H9 (cell line): ENCODE measurements at regions not wholly inside any gene's neighbourhood (a gene's known extent, or its start where the extent isn't known, plus 50 kb on each side); places are given as distances from the start of the nearest gene placed in this dataset.

Experiments used
- DNase-seq: peaks from one replicate; pipeline ENCODE4 v3.0.0-alpha.2; 2017
- H2AFZ ChIP-seq: one replicate; pipeline ENCODE4 v1.6.1; 2013; ENCODE audit warnings: mild to moderate bottlenecking, low read length, control low read depth, moderate library complexity
- H2AK5ac ChIP-seq: 2 replicates; pipeline ENCODE4 v1.6.1; 2013; ENCODE audit warnings: low read length, control low read depth, mixed read lengths; ENCODE audit not compliant: insufficient read length
- H2BK120ac ChIP-seq: one replicate; pipeline ENCODE4 v1.6.1; 2013; ENCODE audit warnings: low read depth, mild to moderate bottlenecking, low read length, control low read depth, inconsistent platforms; ENCODE audit not compliant: poor library complexity, severe bottlenecking
- H2BK12ac ChIP-seq: 2 replicates; pipeline ENCODE4 v1.6.1; 2013; ENCODE audit warnings: low read length, control low read depth, mixed read lengths, low read depth; ENCODE audit not compliant: insufficient read length
- H2BK15ac ChIP-seq: 2 replicates; pipeline ENCODE4 v1.6.1; 2013; ENCODE audit warnings: low read depth, low read length, control low read depth
- H2BK20ac ChIP-seq: one replicate; pipeline ENCODE4 v1.6.1; 2013; ENCODE audit warnings: low read depth, mild to moderate bottlenecking, low read length, control low read depth, inconsistent platforms; ENCODE audit not compliant: poor library complexity, severe bottlenecking
- H2BK5ac ChIP-seq: 2 replicates; pipeline ENCODE4 v1.6.1; 2013; ENCODE audit warnings: low read length, control low read depth, mixed read lengths; ENCODE audit not compliant: insufficient read length
- H3K14ac ChIP-seq: 2 replicates; pipeline ENCODE4 v1.6.1; 2013; ENCODE audit warnings: low read length, control low read depth; ENCODE audit not compliant: insufficient read depth
- H3K18ac ChIP-seq: 2 replicates; pipeline ENCODE4 v1.6.1; 2013; ENCODE audit warnings: low read depth, mild to moderate bottlenecking, mixed read lengths, low read length, control low read depth; ENCODE audit not compliant: insufficient read length
- H3K23ac ChIP-seq: 2 replicates; pipeline ENCODE4 v1.6.1; 2013; ENCODE audit warnings: low read length, control low read depth, mixed read lengths, low read depth; ENCODE audit not compliant: insufficient read length
- H3K23me2 ChIP-seq: 2 replicates; pipeline ENCODE4 v1.6.1; 2013; ENCODE audit warnings: low read depth, mild to moderate bottlenecking, mixed read lengths, low read length, control low read depth; ENCODE audit not compliant: insufficient read length, poor library complexity, severe bottlenecking
- H3K27ac ChIP-seq: 2 replicates; pipeline ENCODE4 v1.5.1; 2013; ENCODE audit warnings: low read length, control low read depth, mixed read lengths, low read depth; ENCODE audit not compliant: insufficient read length
- H3K27me3 ChIP-seq: 2 replicates; pipeline ENCODE4 v1.6.1; 2013; ENCODE audit warnings: low read length, control low read depth, inconsistent platforms; ENCODE audit not compliant: insufficient read depth
- H3K4ac ChIP-seq: 2 replicates; pipeline ENCODE4 v1.6.1; 2013; ENCODE audit warnings: low read depth, mild to moderate bottlenecking, control low read depth, inconsistent platforms, low read length, moderate library complexity
- H3K4me1 ChIP-seq: 2 replicates; pipeline ENCODE4 v1.6.1; 2013; ENCODE audit warnings: low read length, control low read depth, inconsistent platforms; ENCODE audit not compliant: insufficient read depth
- H3K4me2 ChIP-seq: 2 replicates; pipeline ENCODE4 v1.6.1; 2013; ENCODE audit warnings: low read length, control low read depth, mixed read lengths; ENCODE audit not compliant: insufficient read length, insufficient read depth
- H3K56ac ChIP-seq: 2 replicates; pipeline ENCODE4 v1.6.1; 2013; ENCODE audit warnings: low read depth, mild to moderate bottlenecking, mixed read lengths, low read length, control low read depth; ENCODE audit not compliant: insufficient read length
- H3K79me1 ChIP-seq: 2 replicates; pipeline ENCODE4 v1.6.1; 2013; ENCODE audit warnings: low read depth, mild to moderate bottlenecking, moderate library complexity, low read length, control low read depth, inconsistent platforms; ENCODE audit not compliant: insufficient read depth, poor library complexity, severe bottlenecking
- H3K79me2 ChIP-seq: 2 replicates; pipeline ENCODE4 v1.6.1; 2013; ENCODE audit warnings: low read length, control low read depth, inconsistent platforms; ENCODE audit not compliant: insufficient read depth
- H3K9ac ChIP-seq: 2 replicates; pipeline ENCODE4 v1.6.1; 2013; ENCODE audit warnings: low read length, control low read depth, mixed read lengths; ENCODE audit not compliant: insufficient read length; ENCODE audit errors: extremely low read depth
- H3K9me3 ChIP-seq: one replicate; pipeline ENCODE4 v1.6.1; 2013; ENCODE audit warnings: low read depth, low read length, inconsistent platforms; ENCODE audit not compliant: control insufficient read depth
- H3T11ph ChIP-seq: one replicate; pipeline ENCODE4 v1.6.1; 2013; ENCODE audit warnings: mild to moderate bottlenecking, low read length, control low read depth, inconsistent platforms
- H4K20me1 ChIP-seq: one replicate; pipeline ENCODE4 v1.6.1; 2013; ENCODE audit not compliant: control insufficient read depth, insufficient read length, insufficient read depth
- H4K5ac ChIP-seq: 2 replicates; pipeline ENCODE4 v1.6.1; 2013; ENCODE audit warnings: low read depth, mild to moderate bottlenecking, mixed read lengths, low read length, control low read depth; ENCODE audit not compliant: insufficient read length
- H4K8ac ChIP-seq: replicated peaks from 2 replicates; pipeline ENCODE4 v1.6.1; 2013; ENCODE audit warnings: low read length, control low read depth, mixed read lengths, low read depth; ENCODE audit not compliant: insufficient read length
- H4K91ac ChIP-seq: 2 replicates; pipeline ENCODE4 v1.6.1; 2013; ENCODE audit warnings: low read depth, mild to moderate bottlenecking, moderate library complexity, mixed read lengths, low read length, control low read depth; ENCODE audit not compliant: insufficient read length
- H3K27ac Mint-ChIP-seq, 3 experiments: 2 replicates in 2 of 3; 3 replicates in 1 of 3; pipeline ENCODE4 v1.8.0; 2020 to 2021; ENCODE audit warnings: mixed read lengths in 3 of 3, mild to moderate bottlenecking in 1 of 3, moderate library complexity in 1 of 3
- H3K27me3 Mint-ChIP-seq: 2 replicates; pipeline ENCODE4 v1.8.0; 2021; ENCODE audit warnings: low read depth, mild to moderate bottlenecking, moderate library complexity, mixed read lengths
- H3K36me3 Mint-ChIP-seq, 3 experiments: 2 replicates in 2 of 3; 3 replicates in 1 of 3; pipeline ENCODE4 v1.8.0; 2020 to 2021; ENCODE audit warnings: low read depth in 3 of 3, mixed read lengths in 3 of 3; ENCODE audit not compliant: insufficient read depth in 1 of 3
- H3K4me1 Mint-ChIP-seq, 2 experiments: 2 replicates each; pipeline ENCODE4 v1.8.0; 2020; ENCODE audit warnings: mixed read lengths in 2 of 2
- H3K4me3 Mint-ChIP-seq, 2 experiments: 2 replicates in 1 of 2; 3 replicates in 1 of 2; pipeline ENCODE4 v1.8.0; 2020 to 2021; ENCODE audit warnings: mild to moderate bottlenecking in 2 of 2, mixed read lengths in 2 of 2, moderate library complexity in 1 of 2
- H3K9me3 Mint-ChIP-seq, 2 experiments: 2 replicates in 1 of 2; 3 replicates in 1 of 2; pipeline ENCODE4 v1.8.0; 2020; ENCODE audit warnings: mild to moderate bottlenecking in 2 of 2, mixed read lengths in 2 of 2, moderate library complexity in 1 of 2
- CTCF ChIP-seq: fragments of 200-600 bp; sonication (generic); conservative IDR thresholded peaks from 3 replicates; pipeline ENCODE4 v1.8.0; 2021; ENCODE audit warnings: antibody characterized with exemption, mild to moderate bottlenecking
- WGBS: extraction: QIAGEN DNeasy Blood & Tissue Kit; methylation state at CpG from one replicate; pipeline ENCODE4 v1.1.7; 2013; ENCODE audit warnings: missing lambda C conversion rate, low lambda C conversion rate, mixed read lengths; ENCODE audit not compliant: insufficient read length; ENCODE audit errors: extremely low coverage; 5-methylcytosine and 5-hydroxymethylcytosine counted together

DNA sequence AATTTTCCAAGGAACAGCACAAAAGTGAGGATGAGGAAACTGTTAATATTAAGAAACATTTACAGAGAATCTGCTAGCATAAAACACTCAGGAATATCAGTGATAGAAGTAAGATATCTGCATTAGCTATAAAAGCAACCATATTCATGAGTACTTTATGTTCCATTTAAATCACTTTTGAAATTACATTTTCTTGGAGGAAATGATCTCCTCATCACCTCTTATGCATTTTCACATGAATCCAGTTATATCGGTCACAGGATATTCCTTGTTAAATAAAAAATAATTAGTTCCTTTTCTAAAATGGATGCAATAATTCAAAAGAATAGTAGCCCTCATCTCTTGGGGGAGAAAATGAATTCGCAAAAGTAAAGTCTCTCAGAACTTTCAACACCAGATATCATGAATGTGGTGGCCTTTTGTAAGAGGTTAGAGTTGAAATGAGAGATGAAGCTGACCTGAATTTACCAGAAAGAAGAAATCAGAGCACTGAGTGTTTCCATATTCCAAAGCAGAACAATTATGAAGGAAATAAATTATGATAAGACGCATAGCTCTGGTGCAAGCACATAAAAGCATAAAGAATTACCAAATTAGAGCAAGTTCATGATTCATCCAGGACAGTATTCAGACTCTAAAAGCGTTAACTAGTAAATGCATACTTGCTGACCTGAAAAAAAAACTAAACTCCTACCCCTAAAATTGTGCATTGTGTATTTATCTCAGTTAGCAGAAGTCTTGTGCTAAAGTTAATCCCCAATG, 321.9 kb upstream of the CCDC54 start:
- H3K18ac ChIP-seq, result no peak overlapping the region
- peaks cover 2 to 3% of the 10 kb centered on the region in 2 experiments; a peak in 1 of 4 replicates for H3K4me1 Mint-ChIP-seq
- H3K4me2 ChIP-seq, result no peak overlapping the region
- peaks cover 6 to 7% of the 10 kb centered on the region in 2 experiments; a peak in 4 of 5 replicates for H3K9me3 Mint-ChIP-seq
- H3K79me1 ChIP-seq, result no peaks in the 10 kb centered on the region
- H3K14ac ChIP-seq, result no peak overlapping the region
- no peak for TF ChIP-seq CTCF
- H2AFZ ChIP-seq, result no peak overlapping the region
- no peak overlapping the region for H4K8ac ChIP-seq
- H4K5ac ChIP-seq, result no peak overlapping the region
- no peak overlapping the region for H3K23ac ChIP-seq
- no peak overlapping the region for H3K4me3 Mint-ChIP-seq
- no peak overlapping the region for H3K4ac ChIP-seq
- H3T11ph ChIP-seq, result no peak overlapping the region
- no peak overlapping the region for H3K27ac Mint-ChIP-seq
- peaks cover 7 to 17% (median 13%) of the 10 kb centered on the region in 3 experiments for H3K36me3 Mint-ChIP-seq
- WGBS, result no CpG with 5 or more reads among the region's 4 CpGs
- no peaks in the 10 kb centered on the region for H3K4me1 ChIP-seq
- H4K20me1 ChIP-seq, result no peaks in the 10 kb centered on the region
- no peaks in the 10 kb centered on the region for H3K9me3 ChIP-seq
- H2BK12ac ChIP-seq, result no peak overlapping the region
- H3K79me2 ChIP-seq, result no peaks in the 10 kb centered on the region
- no peak overlapping the region for H2AK5ac ChIP-seq
- no peak overlapping the region for H3K27ac ChIP-seq
- H2BK15ac ChIP-seq, result no peak overlapping the region
- no peak overlapping the region for H3K56ac ChIP-seq
- no peak for DNase-seq
- H3K9ac ChIP-seq, result no peak overlapping the region
- H3K23me2 ChIP-seq, result no peaks in the 10 kb centered on the region
- H2BK5ac ChIP-seq, result no peak overlapping the region
- H3K27me3 ChIP-seq, result no peaks in the 10 kb centered on the region
- H3K27me3 Mint-ChIP-seq, result no peaks in the 10 kb centered on the region; the same call in 1 of the 2 replicates
- H4K91ac ChIP-seq, result no peak overlapping the region
- H2BK120ac ChIP-seq, result no peak overlapping the region
- H2BK20ac ChIP-seq, result no peak overlapping the region
